HepG2 (cell line): ENCODE measurements at regions not wholly inside any gene's neighbourhood (a gene's known extent, or its start where the extent isn't known, plus 50 kb on each side); places are given as distances from the start of the nearest gene placed in this dataset.

Experiments
- ATAC-seq: fragments of 200-7000 bp; cut with Tn5 transposase; 3 replicates; pipeline ENCODE4 v1.9.1; 2020; ENCODE audit warnings: mild to moderate bottlenecking, moderate library complexity
- BruUV-seq: library from RNA; stranded (reverse); fragments of 400-500 nt; replicated peaks from 2 replicates; lab custom pipeline; 2021; lab: Mats Ljungman, UMichigan
- CTCF ChIA-PET: fragments of 300-600 bp; formaldehyde crosslinking; extraction: SDS; loops from one replicate; lab custom pipeline; 2021; ENCODE audit warnings: low total read pairs, inconsistent platforms, low intra/inter-chr PET ratio; lab: Yijun Ruan, JAX
- POLR2A ChIA-PET: fragments of 350-600 bp; sonication (Branson Sonifier 250); formaldehyde crosslinking; loops from one replicate; lab custom pipeline; 2020; ENCODE audit warnings: antibody characterized with exemption, inconsistent platforms; lab: Yijun Ruan, JAX
- DNase-seq: peaks from one replicate; pipeline ENCODE4 v3.0.0-alpha.2; 2015; ENCODE audit warnings: low spot score
- FAIRE-seq: peaks from 3 replicates; lab custom pipeline; 2011; peaks lifted over from hg19 to GRCh38; lab: Jason Lieb, UNC
- H2AFZ ChIP-seq: one replicate; pipeline ENCODE4 v1.6.1; 2011; ENCODE audit warnings: low read length, inconsistent platforms
- H3K27ac ChIP-seq: fragments of 300-600 bp; 3 replicates; pipeline ENCODE4 v1.8.0; 2011; ENCODE audit warnings: mixed run types, mild to moderate bottlenecking, mixed read lengths, low read length, inconsistent platforms; ENCODE audit not compliant: insufficient read depth; ENCODE audit errors: extremely low read length
- H3K27me3 ChIP-seq, 2 experiments: fragments of 200-600 bp in 1 of 2; 2 replicates in 1 of 2; 3 replicates in 1 of 2; pipeline versions ENCODE4 v1.6.0 to v1.8.0; 2011; ENCODE audit warnings: low read length in 2 of 2, mild to moderate bottlenecking in 2 of 2, moderate library complexity in 2 of 2, inconsistent platforms in 1 of 2; ENCODE audit not compliant: insufficient read depth in 2 of 2, control insufficient read depth in 1 of 2
- H3K36me3 ChIP-seq, 2 experiments: fragments of 200-600 bp in 1 of 2; replicated peaks in 1 of 2; 2 replicates in 1 of 2; 3 replicates in 1 of 2; pipeline versions ENCODE4 v1.5.1 to v1.8.0; 2011; ENCODE audit warnings: low read length in 2 of 2, inconsistent platforms in 1 of 2; ENCODE audit not compliant: insufficient read depth in 2 of 2, control insufficient read depth in 1 of 2
- H3K4me1 ChIP-seq: 2 replicates; pipeline ENCODE4 v1.5.1; 2012; ENCODE audit warnings: low read length, inconsistent platforms; ENCODE audit not compliant: insufficient read depth
- H3K4me2 ChIP-seq: 2 replicates; pipeline ENCODE4 v1.6.0; 2011; ENCODE audit warnings: low read depth, low read length, inconsistent platforms
- H3K4me3 ChIP-seq, 3 experiments: fragments of 200-600 bp in 1 of 3; sonication (generic), shearing (Covaris generic) in 1 of 3; replicated peaks in 1 of 3; 2 replicates each; pipeline ENCODE4 v1.5.1; 2011 to 2016; ENCODE audit warnings: low read length in 3 of 3, inconsistent platforms in 2 of 3, low read depth in 2 of 3, mild to moderate bottlenecking in 2 of 3, control low read depth in 1 of 3, mixed read lengths in 1 of 3; ENCODE audit not compliant: insufficient read depth in 1 of 3
- H3K79me2 ChIP-seq: one replicate; pipeline ENCODE4 v1.6.1; 2011; ENCODE audit warnings: low read length, inconsistent platforms; ENCODE audit not compliant: insufficient read depth
- H3K9ac ChIP-seq: 2 replicates; pipeline ENCODE4 v1.6.0; 2011; ENCODE audit warnings: mild to moderate bottlenecking, low read depth, low read length, inconsistent platforms; ENCODE audit not compliant: insufficient read depth
- H3K9me3 ChIP-seq: 2 replicates; pipeline ENCODE4 v1.5.1; 2012; ENCODE audit warnings: mild to moderate bottlenecking, low read length
- H4K20me1 ChIP-seq: 2 replicates; pipeline ENCODE4 v1.6.0; 2011; ENCODE audit warnings: inconsistent platforms, mild to moderate bottlenecking, low read length, moderate library complexity; ENCODE audit not compliant: insufficient read depth
- CHCHD3 ChIP-seq: sonication (generic); formaldehyde crosslinking; IDR thresholded peaks from 2 replicates; pipeline ENCODE4 v1.8.0; 2022; ENCODE audit warnings: mild to moderate bottlenecking, missing genetic modification reagents, moderate library complexity
- ETV6 ChIP-seq: sonication (generic); formaldehyde crosslinking; conservative IDR thresholded peaks from 2 replicates; pipeline ENCODE4 v1.4.0; 2020; ENCODE audit warnings: missing genetic modification reagents
- HDAC1 ChIP-seq: sonication (generic); formaldehyde crosslinking; IDR thresholded peaks from 2 replicates; pipeline ENCODE4 v1.5.1; 2020; ENCODE audit warnings: mild to moderate bottlenecking, missing genetic modification reagents
- MLXIP ChIP-seq: sonication (generic); formaldehyde crosslinking; IDR thresholded peaks from 2 replicates; pipeline ENCODE4 v1.9.0; 2021; ENCODE audit warnings: missing genetic modification reagents, borderline replicate concordance
- NBN ChIP-seq: fragments of 450-650 bp; conservative IDR thresholded peaks from 2 replicates; pipeline ENCODE4 v1.6.1; 2017
- POLR2AphosphoS2 ChIP-seq: IDR thresholded peaks from 2 replicates; pipeline ENCODE4 v1.6.1; 2011; ENCODE audit warnings: low read depth, low read length, improper control_type of control experiment
- PRPF4 ChIP-seq: fragments of 200-400 bp; formaldehyde crosslinking; IDR thresholded peaks from 2 replicates; pipeline ENCODE4 v1.6.1; 2016; ENCODE audit warnings: low read length, low read depth; ENCODE audit not compliant: poor library complexity, severe bottlenecking
- SAP130 ChIP-seq: IDR thresholded peaks from 2 replicates; pipeline ENCODE4 v1.6.1; 2016; ENCODE audit warnings: low read depth
- TBX3 ChIP-seq: fragments of 450-650 bp; IDR thresholded peaks from 2 replicates; pipeline ENCODE4 v1.6.1; 2017; ENCODE audit warnings: antibody characterized with exemption, mild to moderate bottlenecking, inconsistent platforms, borderline replicate concordance
- ZBTB26 ChIP-seq: IDR thresholded peaks from 2 replicates; pipeline ENCODE4 v1.6.1; 2016; ENCODE audit warnings: missing compliant biosample characterization, missing genetic modification reagents, borderline replicate concordance
- ZBTB46 ChIP-seq: sonication (generic); formaldehyde crosslinking; IDR thresholded peaks from 2 replicates; pipeline ENCODE4 v1.4.0; 2020; ENCODE audit warnings: mild to moderate bottlenecking, missing genetic modification reagents, borderline replicate concordance
- ZNF20 ChIP-seq: sonication (generic); formaldehyde crosslinking; IDR thresholded peaks from 2 replicates; pipeline ENCODE4 v1.4.0; 2020; ENCODE audit warnings: mild to moderate bottlenecking, moderate library complexity, missing genetic modification reagents
- ZNF275 ChIP-seq: sonication (generic); formaldehyde crosslinking; IDR thresholded peaks from 2 replicates; pipeline ENCODE4 v1.8.0; 2022; ENCODE audit warnings: missing genetic modification reagents, mild to moderate bottlenecking, inconsistent platforms, borderline replicate concordance
- ZNF598 ChIP-seq: sonication (generic); formaldehyde crosslinking; IDR thresholded peaks from 2 replicates; pipeline ENCODE4 v1.5.1; 2020; ENCODE audit warnings: mild to moderate bottlenecking, missing genetic modification reagents, borderline replicate concordance
- ZNF670 ChIP-seq: sonication (generic); formaldehyde crosslinking; IDR thresholded peaks from 2 replicates; pipeline ENCODE4 v1.8.0; 2022; ENCODE audit warnings: mild to moderate bottlenecking, missing genetic modification reagents, borderline replicate concordance
- ZNF879 ChIP-seq: sonication (generic); formaldehyde crosslinking; IDR thresholded peaks from 2 replicates; pipeline ENCODE4 v1.8.1; 2023; ENCODE audit warnings: missing genetic modification reagents
- ZSCAN30 ChIP-seq: sonication (generic); formaldehyde crosslinking; IDR thresholded peaks from 2 replicates; pipeline ENCODE4 v1.5.0; 2020; ENCODE audit warnings: mild to moderate bottlenecking, missing genetic modification reagents
- WGBS: methylation state at CpG from one replicate; pipeline ENCODE4 v1.1.6; 2017; ENCODE audit warnings: low lambda C conversion rate; 5-methylcytosine and 5-hydroxymethylcytosine counted together
- in situ Hi-C: cut with HindIII; loops from 2 replicates; pipeline ENCODE4 v1.10.0; 2017; ENCODE audit warnings: low pct_unique_long_range_greater_than_20kb; ENCODE audit not compliant: extremely low pct_ligation_motif_present
- intact Hi-C: fragments of 100-400 bp; cut with micrococcal nuclease; formaldehyde crosslinking; loops from one replicate; pipeline ENCODE4 v1.10.0; 2022; ENCODE audit not compliant: unreplicated experiment

GRCh38 chr20:60108397-60108796 lies 150.2 kb downstream of the CDH26 start (continued):
- no peak for TF ChIP-seq ZNF598 (CRISPR knock-in tag)
- no peak for TF ChIP-seq MLXIP (CRISPR knock-in tag)
- TF ChIP-seq PRPF4: no peak
- TF ChIP-seq ZNF20 (CRISPR knock-in tag): no peak
- no peak for TF ChIP-seq ZBTB46 (CRISPR knock-in tag)
- TF ChIP-seq HDAC1 (CRISPR knock-in tag): no peak

- Histone ChIP-seq H3K9me3 (no peaks in the 10 kb centered on the region), H3K4me1 (no peaks in the 10 kb centered on the region), H3K9ac (no peak overlapping the region), H3K4me2 (no peak overlapping the region), H3K79me2 (no peaks in the 10 kb centered on the region), H4K20me1 (no peaks in the 10 kb centered on the region), H3K27me3 (peaks cover 0 to 9% of the 10 kb centered on the region in 2 experiments; a peak in 1 of 5 replicates), H3K27ac (no peak overlapping the region), H2AFZ (no peak overlapping the region), H3K36me3 (no peaks in the 10 kb centered on the region), H3K4me3 (no peak overlapping the region)
- BruUV-seq: no TSS peak
- ATAC-seq: no peak; the same call in 2 of the 3 replicates
- POLR2A ChIA-PET: no interaction called here
- DNase-seq: no peak
- CTCF ChIA-PET: no interaction called here
- intact Hi-C loops: no loop called here
- no peak for FAIRE-seq
- in situ Hi-C loops: no loop called here
- 17% methylated on average over 11 of the region's 11 CpGs for WGBS
- TF ChIP-seq ZSCAN30 (CRISPR knock-in tag) (no peak), ETV6 (no peak), POLR2AphosphoS2 (no peak), ZNF670 (CRISPR knock-in tag) (no peak), TBX3 (no peak), SAP130 (no peak), NBN (no peak), ZBTB26 (CRISPR knock-in tag) (no peak), ZNF275 (CRISPR knock-in tag) (no peak), CHCHD3 (no peak), ZNF879 (CRISPR knock-in tag) (no peak)
Measured at GRCh38 chr20:60113024-60113724, 155.0 kb downstream of the CDH26 start.
